GM10248 (cell line): ENCODE measurements at regions not wholly inside any gene's neighbourhood (a gene's known extent, or its start where the extent isn't known, plus 50 kb on each side); places are given as distances from the start of the nearest gene placed in this dataset.
"Not testable (repeated sequence)": the region's sequence is repeated elsewhere in the genome, so short reads cannot be mapped to it uniquely, and the experiment has no call there.

ENCODE experiments used
- CTCF ChIA-PET: fragments of 300-600 bp; sonication (Branson Sonifier 250); formaldehyde crosslinking; extraction: SDS; loops from one replicate; lab custom pipeline; 2021; ENCODE audit warnings: antibody characterized with exemption; lab: Yijun Ruan, JAX
- POLR2A ChIA-PET: fragments of 350-650 bp; sonication (Branson Sonifier 250); formaldehyde crosslinking; extraction: SDS; loops from one replicate; lab custom pipeline; 2020; ENCODE audit warnings: antibody characterized with exemption; lab: Yijun Ruan, JAX
- DNase-seq: peaks from one replicate; pipeline ENCODE4 v3.0.0; 2012; ENCODE audit errors: extremely low spot score
- CTCF ChIP-seq: IDR thresholded peaks from 2 replicates; pipeline ENCODE4 v1.5.1; 2012; ENCODE audit warnings: mild to moderate bottlenecking, low read depth; ENCODE audit errors: extremely low read depth, missing control alignments, control extremely low read depth

GRCh38 chr7:80298201-80298600 is 163.6 kb downstream of the GNAI1 start:
- POLR2A ChIA-PET = no interaction called here
- CTCF ChIA-PET = no interaction called here
- no peak for DNase-seq
- no peak for TF ChIP-seq CTCF

GRCh38 chr7:80294346-80294745 is 159.7 kb downstream of the GNAI1 start:
- no peak for TF ChIP-seq CTCF
- ChIA-PET POLR2A (no interaction called here), CTCF (no interaction called here)
- no peak for DNase-seq

GRCh38 chr7:80292634-80293033 is 158.0 kb downstream of the GNAI1 start:
- CTCF ChIA-PET = interaction anchor here (1.2 kb wide), 1 partner anchor 10 kb away, joined by 3 read pairs; no protein-coding TSS in a partner anchor
- DNase-seq, POLR2A ChIA-PET: not testable (repeated sequence)

DNA sequence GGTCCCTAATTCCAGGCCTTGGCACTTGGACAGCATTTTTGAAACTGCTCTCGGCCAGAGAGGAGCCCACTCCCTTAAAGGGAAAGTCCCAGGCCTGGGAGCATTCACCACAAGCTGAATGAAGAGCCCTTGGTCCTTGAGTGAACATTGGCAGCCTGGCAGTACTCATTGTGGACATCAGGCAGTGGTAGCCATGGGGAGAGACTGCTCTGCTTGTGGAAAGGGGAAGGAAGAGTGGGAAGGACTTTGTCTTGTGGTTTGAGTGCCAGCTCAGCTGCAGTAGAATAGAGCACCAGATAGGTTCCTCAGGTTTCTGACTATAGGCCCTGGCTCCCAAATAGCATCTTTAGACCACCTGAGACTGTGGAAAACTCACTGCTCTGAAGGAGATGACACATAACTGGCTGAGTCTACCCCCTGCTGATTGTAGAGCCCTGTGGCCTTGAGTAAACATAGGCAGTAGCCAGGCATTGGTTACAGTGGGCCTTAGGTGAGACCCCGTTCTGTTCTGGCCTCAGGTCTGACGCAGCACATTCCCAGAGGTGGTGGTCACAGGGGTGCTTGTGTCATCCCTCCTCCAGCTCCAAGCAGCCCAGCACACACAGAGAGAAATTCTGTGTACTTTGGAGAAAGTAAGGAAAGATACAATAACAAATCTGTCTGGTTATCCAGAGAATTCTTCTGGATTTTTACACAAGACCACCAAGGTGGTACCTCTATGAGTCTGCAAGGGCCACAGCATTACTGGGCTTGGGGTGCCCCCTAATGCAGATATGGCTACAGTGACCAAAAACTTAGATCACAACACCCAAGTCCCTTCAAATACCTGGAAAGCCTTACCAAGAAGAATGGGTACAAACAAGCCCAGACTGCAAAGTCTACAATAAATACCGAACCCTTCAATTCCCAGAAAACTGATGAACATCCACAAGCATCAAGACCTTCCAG is 153.8 kb downstream of the GNAI1 start:
- no peak for TF ChIP-seq CTCF
- no peak for DNase-seq
- CTCF ChIA-PET = no interaction called here
- POLR2A ChIA-PET = no interaction called here

GRCh38 chr7:80287400-80288174 is 153.0 kb downstream of the GNAI1 start:
- no peak for DNase-seq
- ChIA-PET CTCF (no interaction called here), POLR2A (no interaction called here)
- TF ChIP-seq CTCF = no peak

DNA sequence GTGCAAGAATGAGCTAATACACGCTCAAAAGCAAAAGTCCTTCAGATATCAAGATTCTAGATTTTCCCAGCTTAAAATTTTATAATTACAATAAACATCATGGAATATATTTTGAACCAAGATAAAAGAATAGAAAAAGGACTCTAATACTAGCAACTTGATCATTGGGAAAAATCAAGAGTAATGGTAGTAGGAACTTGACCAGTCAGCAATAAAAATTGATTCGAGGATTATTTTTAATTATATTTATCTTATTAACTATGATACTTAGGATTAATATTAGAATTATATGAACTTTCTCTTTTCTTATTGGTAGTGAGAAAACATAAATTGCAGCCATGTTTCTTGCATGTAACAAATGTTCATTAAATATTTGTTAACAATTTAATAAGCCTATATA is 152.0 kb downstream of the GNAI1 start:
- CTCF ChIA-PET = interaction anchor here (1.2 kb wide), 1 partner anchor 14 kb away, joined by 4 read pairs; no protein-coding TSS in a partner anchor
- POLR2A ChIA-PET = no interaction called here
- DNase-seq = no peak
- TF ChIP-seq CTCF = no peak
